GM18868 (cell line): ENCODE measurements at regions not wholly inside any gene's neighbourhood (a gene's known extent, or its start where the extent isn't known, plus 50 kb on each side); places are given as distances from the start of the nearest gene placed in this dataset.

ENCODE experiments used
- ATAC-seq: cut with Tn5 transposase; IDR thresholded peaks from one replicate; pipeline ENCODE4 v1.9.1; 2021; ENCODE audit warnings: mild to moderate bottlenecking, moderate library complexity; ENCODE audit not compliant: unreplicated experiment

DNA sequence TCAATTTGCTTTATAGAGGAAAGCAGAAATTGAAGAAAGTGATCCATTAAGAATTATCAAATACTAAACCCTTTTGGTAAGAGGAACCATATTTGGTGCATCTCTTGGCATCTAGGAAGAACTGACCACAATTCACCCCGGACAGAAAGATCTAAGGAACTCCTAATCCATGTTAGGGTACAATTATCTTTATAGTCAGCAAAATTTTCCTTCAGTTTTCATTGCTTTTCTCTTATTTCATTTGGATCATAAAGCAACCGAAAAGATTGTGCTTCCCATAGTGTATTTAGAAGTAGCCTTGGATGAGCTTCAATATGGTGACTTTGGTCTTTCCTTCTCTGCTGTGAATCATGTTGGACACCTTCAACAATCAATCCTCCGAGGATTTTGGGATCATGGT, 50.1 kb upstream of the IGFBP5 start:
- no peak for ATAC-seq
